ENCODE measurements at regions not wholly inside any gene's neighbourhood (a gene's known extent, or its start where the extent isn't known, plus 50 kb on each side); places are given as distances from the start of the nearest gene placed in this dataset.

- TF ChIP-seq CTCF (IDR thresholded peaks at IDR 0.05; ENCODE audit: insufficient read depth, low read length), result no peak
- DNase-seq (ENCODE audit: low read depth), result no peak
- no peak overlapping the region for H3K4me3 ChIP-seq (ENCODE audit: low read depth, low read length)
These were observed 1293.9 kb downstream of the FSTL5 start for GRCh38 chr4:160869899-160870298.

GRCh38 chr4:160872491-160872890, 1291.3 kb downstream of the FSTL5 start:
- TF ChIP-seq CTCF (IDR thresholded peaks at IDR 0.05; ENCODE audit: insufficient read depth, low read length), result no peak
- DNase-seq (ENCODE audit: low read depth), result no peak
- H3K4me3 ChIP-seq (ENCODE audit: low read depth, low read length), result no peak overlapping the region

- no peak for TF ChIP-seq CTCF (IDR thresholded peaks at IDR 0.05; ENCODE audit: insufficient read depth, low read length)
- no peak for DNase-seq (ENCODE audit: low read depth)
- no peak overlapping the region for H3K4me3 ChIP-seq (ENCODE audit: low read depth, low read length)
These were observed 1286.6 kb downstream of the FSTL5 start for GRCh38 chr4:160877087-160877790.

- DNase-seq (ENCODE audit: low read depth), result no peak
These were observed 1283.6 kb downstream of the FSTL5 start for GRCh38 chr4:160880180-160880579.

GRCh38 chr4:160887668-160888067, 1276.1 kb downstream of the FSTL5 start:
- TF ChIP-seq CTCF (IDR thresholded peaks at IDR 0.05; ENCODE audit: insufficient read depth, low read length), result no peak
- DNase-seq (ENCODE audit: low read depth), result no peak
- H3K4me3 ChIP-seq (ENCODE audit: low read depth, low read length), result no peak overlapping the region

More at GRCh38 chr4:160880180-160880579, 1283.6 kb downstream of the FSTL5 start:
- H3K4me3 ChIP-seq (ENCODE audit: low read depth, low read length), result no peak overlapping the region
- TF ChIP-seq CTCF (IDR thresholded peaks at IDR 0.05; ENCODE audit: insufficient read depth, low read length), result no peak

- TF ChIP-seq CTCF (IDR thresholded peaks at IDR 0.05; ENCODE audit: insufficient read depth, low read length), result no peak
- H3K4me3 ChIP-seq (ENCODE audit: low read depth, low read length), result no peak overlapping the region
- no peak for DNase-seq (ENCODE audit: low read depth)
These were observed 1269.7 kb downstream of the FSTL5 start for GRCh38 chr4:160894128-160894527.

GRCh38 chr4:160894809-160895208, 1269.0 kb downstream of the FSTL5 start:
- H3K4me3 ChIP-seq (ENCODE audit: low read depth, low read length), result no peak overlapping the region
- no peak for TF ChIP-seq CTCF (IDR thresholded peaks at IDR 0.05; ENCODE audit: insufficient read depth, low read length)
- DNase-seq (ENCODE audit: low read depth), result no peak

Data from fibroblast of the aortic adventitia (primary cell).